GM12892 (cell line): ENCODE measurements at regions not wholly inside any gene's neighbourhood (a gene's known extent, or its start where the extent isn't known, plus 50 kb on each side); places are given as distances from the start of the nearest gene placed in this dataset.

ENCODE experiments used
- POLR2A ChIP-seq: IDR thresholded peaks from 2 replicates; pipeline ENCODE4 v1.6.1; 2011; ENCODE audit warnings: low read depth, low read length, control low read depth
- POLR2AphosphoS5 ChIP-seq: IDR thresholded peaks from 2 replicates; pipeline ENCODE4 v1.6.1; 2011; ENCODE audit warnings: low read depth, low read length, control low read depth
- TAF1 ChIP-seq: IDR thresholded peaks from 2 replicates; pipeline ENCODE4 v1.6.1; 2011; ENCODE audit warnings: low read depth, mild to moderate bottlenecking, control low read depth, low read length, borderline replicate concordance

- TF ChIP-seq TAF1 (no peak), POLR2AphosphoS5 (no peak), POLR2A (no peak)
These were observed 75.4 kb upstream of the PRNP start for GRCh38 chr20:4610871-4611270.
